Retina (tissue), 1 donor: ENCODE measurements at regions not wholly inside any gene's neighbourhood (a gene's known extent, or its start where the extent isn't known, plus 50 kb on each side); places are given as distances from the start of the nearest gene placed in this dataset.

Experiments
- DNase-seq: peaks from one replicate; pipeline ENCODE4 v3.0.0-alpha.2; 2016

GRCh38 chr13:89267734-89268133 is 1596.6 kb downstream of the SLITRK5 start:
- DNase-seq, result no peak

DNA sequence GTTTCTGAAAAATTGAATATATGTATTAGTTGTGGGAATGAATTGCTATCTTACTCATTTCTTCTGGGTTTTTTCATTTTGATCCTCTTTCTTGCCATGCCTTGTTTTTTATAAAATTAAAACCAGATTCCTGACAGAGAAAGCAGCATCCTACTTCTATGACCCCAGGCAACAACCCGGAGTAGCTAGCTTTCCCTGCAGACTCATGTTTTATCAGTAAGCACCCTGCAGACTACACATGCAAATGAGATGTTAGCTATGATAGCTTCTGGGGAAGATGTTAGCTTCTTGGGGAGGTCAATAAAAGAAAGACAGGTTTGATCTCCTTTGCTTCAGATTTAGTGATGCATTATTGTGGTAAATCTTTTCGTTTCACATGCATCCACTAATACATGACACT is 1598.6 kb downstream of the SLITRK5 start:
- DNase-seq, result no peak

- no peak for DNase-seq
Observed at GRCh38 chr13:89270736-89271135, 1599.6 kb downstream of the SLITRK5 start.

DNA sequence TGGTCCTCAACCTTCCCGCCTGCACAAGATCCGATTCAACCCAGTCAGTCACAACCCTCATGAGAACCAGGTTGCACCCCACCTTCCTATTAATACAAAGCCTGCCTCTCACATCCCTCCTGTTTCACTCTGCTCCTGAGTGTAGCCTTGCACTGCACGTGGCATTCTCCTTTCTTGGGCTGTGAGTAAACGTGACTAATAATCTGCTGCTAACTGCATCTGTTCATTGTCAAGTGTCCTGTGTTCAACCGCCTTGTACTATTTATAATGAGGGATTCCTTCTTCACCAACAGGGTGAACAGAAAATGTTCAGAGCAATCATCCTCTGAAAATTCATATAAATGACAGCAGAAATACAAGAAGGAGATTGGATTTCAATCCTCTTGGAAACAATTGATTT is 1608.2 kb downstream of the SLITRK5 start:
- no peak for DNase-seq

- no peak for DNase-seq
Observed at GRCh38 chr13:89281331-89281730, 1610.2 kb downstream of the SLITRK5 start.

DNA sequence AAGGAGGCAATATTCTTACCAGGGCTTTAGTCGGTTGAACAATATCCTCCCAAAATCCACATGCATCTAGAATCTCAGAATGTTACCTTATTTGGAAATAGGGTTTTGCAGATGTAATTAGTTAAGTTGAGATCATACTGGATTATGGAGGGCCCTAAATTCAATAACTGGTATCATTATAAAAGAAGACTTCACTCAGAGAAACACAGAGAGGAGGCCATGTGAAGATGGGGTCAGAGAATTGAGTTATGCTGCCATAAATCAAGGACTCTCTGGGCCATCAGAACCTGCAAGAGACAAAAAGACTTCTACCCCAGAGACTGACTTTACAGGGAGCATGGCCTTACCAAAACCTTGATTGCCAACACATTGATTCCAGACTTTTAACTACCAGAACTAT is 1611.1 kb downstream of the SLITRK5 start:
- no peak for DNase-seq

DNA sequence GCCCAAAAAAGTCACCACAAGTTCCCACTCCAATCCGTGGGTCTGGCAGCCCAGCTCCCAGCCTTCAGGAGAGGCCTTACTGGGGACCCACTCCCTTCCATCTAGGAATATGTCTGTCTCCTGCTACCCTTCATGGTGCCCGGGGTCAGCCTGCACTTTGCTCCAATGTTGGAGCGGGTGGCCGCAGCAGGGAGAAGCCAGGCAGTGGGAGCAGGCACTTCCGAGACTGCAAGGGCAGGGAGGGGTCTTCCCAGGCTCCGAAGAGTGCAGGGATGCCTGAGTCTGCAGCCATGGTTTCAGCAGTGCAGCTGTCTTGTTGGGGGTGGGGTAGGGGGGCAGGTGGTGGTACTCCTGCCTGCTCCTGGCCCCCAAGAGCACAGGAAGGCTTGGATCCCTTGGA is 1616.2 kb downstream of the SLITRK5 start:
- no peak for DNase-seq

GRCh38 chr13:89294115-89294867 is 1623.1 kb downstream of the SLITRK5 start:
- DNase-seq, result no peak

DNA sequence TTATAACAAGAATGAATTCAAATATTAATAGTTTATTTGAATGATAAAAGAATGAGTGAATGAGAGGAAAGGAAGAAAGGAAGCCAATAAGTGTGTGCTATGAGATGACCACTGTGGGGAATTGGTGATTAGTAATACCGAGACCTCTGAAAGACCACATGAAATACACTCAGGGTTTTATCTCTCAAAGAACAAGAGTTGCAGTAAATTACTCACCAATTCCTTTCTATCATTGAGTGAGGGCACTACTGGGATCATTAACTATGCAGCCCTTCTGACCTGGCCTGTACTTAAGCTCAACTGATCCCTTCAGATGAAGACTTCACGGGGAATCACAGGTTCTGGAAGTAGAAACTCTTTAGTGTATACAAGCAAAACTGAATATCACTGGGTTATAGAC is 1636.1 kb downstream of the SLITRK5 start:
- no peak for DNase-seq

- DNase-seq, result no peak
Observed at GRCh38 chr13:89310943-89311672, 1639.9 kb downstream of the SLITRK5 start.

DNA sequence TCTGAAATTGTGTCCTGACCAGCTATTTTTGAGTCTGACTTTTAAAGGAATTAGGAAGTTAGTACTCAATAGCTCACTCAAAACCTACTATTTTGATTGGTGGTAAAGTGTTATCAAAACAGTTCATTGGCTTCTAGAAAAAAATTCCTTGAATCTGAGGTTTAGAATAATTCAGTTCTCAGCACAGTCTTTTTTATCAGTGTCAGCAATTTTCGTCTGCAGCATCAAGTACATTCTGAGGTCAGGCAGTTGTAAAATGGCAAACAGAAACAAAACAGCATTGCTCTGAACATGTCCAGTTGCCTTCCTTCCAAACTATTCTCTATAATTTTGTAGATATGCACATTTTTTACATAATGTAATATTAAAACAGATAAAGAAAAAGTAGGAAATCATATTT is 1644.1 kb downstream of the SLITRK5 start:
- no peak for DNase-seq

- no peak for DNase-seq
Observed at GRCh38 chr13:89322466-89322865, 1651.3 kb downstream of the SLITRK5 start.

DNA sequence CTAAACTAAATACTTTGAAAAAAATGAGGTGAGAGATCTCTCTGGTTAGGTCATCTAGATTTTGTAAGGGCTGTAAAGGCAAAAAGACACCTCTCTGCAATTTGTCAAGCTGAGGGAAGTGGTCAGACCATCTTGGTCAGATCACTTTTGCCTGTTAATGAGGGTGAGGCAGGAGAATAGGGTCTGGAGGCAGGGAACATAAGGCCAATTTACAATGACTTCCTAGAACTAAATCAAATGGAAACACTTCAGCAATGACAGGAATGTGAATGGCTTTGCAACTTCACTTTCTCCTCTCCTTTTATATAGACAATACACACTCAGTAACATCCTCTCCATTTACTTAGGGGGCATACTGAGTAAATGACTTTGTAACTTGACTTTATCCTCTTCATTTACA is 1653.4 kb downstream of the SLITRK5 start:
- DNase-seq, result no peak

DNA sequence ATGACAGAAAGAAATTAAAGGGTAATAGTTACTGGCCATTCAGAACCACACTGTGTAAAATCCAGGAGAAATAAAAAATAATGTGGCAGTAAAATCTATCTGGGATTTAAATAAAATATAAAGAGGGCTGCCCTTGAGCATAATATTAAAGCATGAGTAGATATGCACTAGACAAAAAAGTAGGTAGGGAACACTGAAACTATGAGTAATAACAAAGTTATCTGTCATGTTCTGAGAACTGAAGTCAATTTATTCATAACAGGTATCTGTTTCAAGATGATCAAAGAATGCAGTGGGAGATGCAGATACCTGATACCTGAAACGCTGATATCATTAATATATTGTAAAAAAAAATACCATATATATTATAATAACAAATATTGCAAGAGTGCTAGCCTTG is 1672.0 kb downstream of the SLITRK5 start:
- DNase-seq, result no peak

GRCh38 chr13:89352384-89352783 is 1681.2 kb downstream of the SLITRK5 start:
- DNase-seq, result no peak

DNA sequence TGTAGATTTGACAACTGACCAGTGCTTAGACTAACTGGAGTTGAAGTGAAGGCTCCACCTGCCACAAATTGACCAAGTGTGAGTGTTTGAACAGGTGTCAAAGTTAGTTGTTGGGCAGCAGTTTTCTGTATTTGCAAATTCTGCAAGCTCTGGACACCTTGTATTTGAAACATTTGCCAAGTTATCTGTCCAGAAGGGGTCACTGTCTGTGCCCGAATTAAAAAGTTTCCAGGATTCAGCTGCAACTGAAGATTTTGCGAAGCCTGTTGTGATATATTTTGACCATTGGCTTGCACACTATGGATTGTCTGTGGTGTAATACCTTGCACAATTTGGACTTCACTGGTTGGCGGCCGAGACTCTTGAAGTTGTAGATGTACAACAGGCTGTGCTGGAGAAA is 1690.7 kb downstream of the SLITRK5 start:
- DNase-seq, result no peak

DNA sequence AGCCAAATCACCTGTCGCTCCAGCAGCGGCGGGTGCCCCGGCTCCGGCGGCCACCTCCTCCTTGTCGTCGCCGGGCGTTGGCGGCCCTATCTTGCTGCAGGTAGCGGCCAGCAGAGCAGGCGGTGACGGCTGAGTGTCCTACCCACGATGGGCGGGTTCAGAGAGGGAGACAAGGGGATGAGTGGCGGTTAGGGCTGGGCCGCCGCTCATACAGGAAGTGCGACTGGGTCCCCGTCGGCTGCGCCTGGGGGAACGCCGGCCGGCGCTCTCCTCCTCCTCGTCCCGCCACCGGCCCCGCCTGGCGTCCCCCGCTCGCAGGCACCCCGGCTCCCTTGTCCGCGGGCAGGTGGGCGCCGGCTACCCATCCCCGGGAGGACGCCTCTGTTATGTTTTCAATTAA is 1692.0 kb downstream of the SLITRK5 start:
- no peak for DNase-seq

DNA sequence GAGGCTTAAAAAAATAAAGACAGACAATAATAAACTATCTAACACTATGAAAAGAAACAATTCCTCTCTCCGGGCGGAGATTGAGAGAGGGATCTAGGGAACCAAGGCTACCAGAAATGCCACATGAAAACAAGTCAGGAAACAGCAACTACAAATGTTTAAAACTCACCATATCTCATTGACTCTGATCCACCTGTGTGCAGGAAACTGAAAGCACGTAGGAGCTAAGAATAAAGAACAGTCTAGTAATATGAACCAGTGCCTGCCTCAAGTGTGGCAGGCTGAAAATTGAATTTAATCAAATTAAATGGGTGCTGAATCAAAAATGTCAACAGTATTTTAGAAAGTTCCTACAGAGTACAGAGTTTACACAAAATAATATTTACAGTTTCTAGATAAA is 1701.0 kb downstream of the SLITRK5 start:
- no peak for DNase-seq

DNA sequence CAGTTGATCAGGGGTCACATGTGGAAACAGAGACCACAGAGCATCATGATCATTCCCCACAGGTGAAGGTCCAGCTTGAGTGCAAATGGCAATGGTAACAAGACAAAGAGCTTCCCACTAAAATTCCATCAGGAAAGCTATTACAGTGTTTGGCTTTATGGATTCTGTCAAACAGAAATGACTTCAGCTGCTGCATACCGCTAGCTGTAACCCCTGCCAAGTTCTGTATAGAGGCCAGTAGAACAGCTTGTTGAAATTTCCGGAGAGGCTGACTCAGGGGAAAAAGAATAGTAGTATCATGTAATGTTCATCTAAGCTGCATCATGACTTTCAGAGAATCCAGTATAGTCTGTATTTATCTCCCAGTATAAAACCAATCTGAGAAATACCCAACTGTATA is 1704.7 kb downstream of the SLITRK5 start:
- no peak for DNase-seq

DNA sequence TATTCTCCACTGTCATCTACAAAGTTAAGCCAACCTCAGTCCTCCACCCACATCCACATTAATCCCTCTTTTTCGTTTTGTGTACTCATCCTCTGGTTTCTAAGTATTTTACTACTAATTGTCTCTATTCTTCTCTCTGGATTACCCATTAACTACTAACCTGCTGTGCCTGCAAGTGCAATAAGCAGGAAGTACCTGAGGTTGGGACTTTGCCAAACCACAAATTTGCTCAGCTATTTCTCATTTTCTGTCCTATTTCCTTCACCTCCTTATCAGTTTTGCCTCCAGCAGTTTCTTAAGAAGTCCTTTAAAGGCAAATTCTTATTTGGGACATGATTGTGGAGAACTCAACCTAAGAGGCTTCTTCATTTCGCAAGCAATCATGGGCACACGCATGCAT is 1708.9 kb downstream of the SLITRK5 start:
- no peak for DNase-seq

DNA sequence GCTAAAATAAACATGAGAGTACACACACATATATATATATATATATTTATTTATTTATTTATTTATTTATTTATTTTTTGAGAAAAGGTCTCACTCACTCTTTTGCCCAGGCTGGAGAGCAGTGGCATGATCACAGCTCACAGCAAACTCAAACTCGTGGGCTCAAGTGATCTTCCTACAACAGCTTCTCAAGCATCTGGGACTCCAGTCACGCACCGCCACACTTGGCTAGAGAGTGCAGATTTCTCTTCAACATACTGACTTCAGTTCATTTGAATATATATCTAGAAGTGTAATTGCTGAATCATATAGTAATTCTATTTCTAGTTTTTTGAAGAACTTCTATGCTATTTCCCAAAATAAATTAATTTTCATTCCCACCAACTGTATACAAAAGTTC is 1711.8 kb downstream of the SLITRK5 start:
- DNase-seq, result no peak

DNA sequence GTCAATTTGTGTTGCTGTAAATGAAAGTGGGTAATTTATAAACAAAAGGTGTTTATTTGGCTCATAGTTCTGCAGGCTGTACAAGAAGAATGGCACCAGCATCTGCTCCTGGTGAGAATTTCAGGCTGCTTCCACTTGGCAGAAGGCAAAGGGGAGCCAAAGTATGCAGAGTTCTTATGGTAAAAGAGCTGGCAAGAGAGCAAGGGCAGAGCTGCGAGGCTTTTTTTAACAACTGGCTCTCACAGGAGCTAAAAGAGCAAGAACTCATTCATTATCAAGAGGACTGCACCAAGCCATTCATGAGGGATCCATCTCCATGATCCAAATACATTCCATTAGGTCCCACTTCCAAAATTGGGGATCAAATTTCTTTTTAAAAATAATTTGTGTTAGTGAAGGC is 1712.7 kb downstream of the SLITRK5 start:
- DNase-seq, result no peak

- DNase-seq, result no peak
Observed at GRCh38 chr13:89393758-89394304, 1722.7 kb downstream of the SLITRK5 start.

GRCh38 chr13:89401264-89401675 is 1730.1 kb downstream of the SLITRK5 start:
- DNase-seq, result no peak
